Pancreas (tissue), 10 donors: ENCODE measurements at regions not wholly inside any gene's neighbourhood (a gene's known extent, or its start where the extent isn't known, plus 50 kb on each side); places are given as distances from the start of the nearest gene placed in this dataset.

Experiments used
- ATAC-seq, 4 donors: fragments of 200-7000 bp; cut with Tn5 transposase; one replicate each; pipeline versions ENCODE4 v1.8.0 to v1.9.1; 2020; ENCODE audit warnings: mild to moderate bottlenecking in 4 of 4, moderate library complexity in 4 of 4
- DNase-seq, 6 donors: peaks; one replicate each; pipeline ENCODE4 v3.0.0-alpha.2; 2020
- FAIRE-seq: peaks from 2 replicates; lab custom pipeline; 2012; peaks lifted over from hg19 to GRCh38; lab: Jason Lieb, UNC
- H3K27ac ChIP-seq, 4 donors: fragments of 200-600 bp; sonication (generic); 1 replicate in 3 of 4; 2 replicates in 1 of 4; pipeline versions ENCODE4 v1.5.0 to v1.8.0; 2020
- H3K27me3 ChIP-seq, 4 donors: fragments of 200-600 bp; one replicate each; pipeline ENCODE4 v1.8.0; 2021
- H3K36me3 ChIP-seq, 3 donors: fragments of 200-600 bp; sonication (generic) in 1 of 3; one replicate each; pipeline versions ENCODE4 v1.5.0 to v1.8.0; 2020 to 2021
- H3K4me1 ChIP-seq, 3 donors: fragments of 200-600 bp; one replicate each; pipeline ENCODE4 v1.8.0; 2021
- H3K4me3 ChIP-seq, 4 donors: fragments of 200-600 bp; sonication (generic) in 2 of 4; one replicate each; pipeline versions ENCODE4 v1.5.0 to v1.8.0; 2020 to 2021
- H3K9me3 ChIP-seq, 4 donors: fragments of 200-600 bp; one replicate each; pipeline ENCODE4 v1.8.0; 2021
- WGBS, 2 donors: extraction: QIAGEN DNeasy Blood & Tissue Kit; methylation state at CpG; one replicate each; pipeline ENCODE4 v1.1.7; 2013; 5-methylcytosine and 5-hydroxymethylcytosine counted together
- intact Hi-C, 3 donors: fragments of 100-400 bp; cut with DNase I; formaldehyde crosslinking; loops; one replicate each; pipeline versions ENCODE4 v1.11.1 to v1.14.2; 2022
- TF ChIP-seq, protein P1 (sequence below), 4 donors: fragments of 200-600 bp; sonication (generic) in 3 of 4; IDR thresholded peaks; one replicate each; pipeline versions ENCODE4 v1.5.0 to v1.8.0; 2021; ENCODE audit warnings: antibody characterized with exemption in 4 of 4
- donor health status: healthy with polysubstance abuse.
- donor health status: DM: no; HTN: no; CAD: no; lungs with moderate emphysema.
- donor health status: DM: no; HTN: no; CAD: no.
- donor health status: control.
- donor health status: control.
- donor health status: Bipolar disorder and iron deficiency.
- donor health status: DM: yes; HTN: yes; CAD: no.
- donor health status: DM: no; HTN: no; CAD: no.
- donor health status: DM: no; HTN: no; CAD: no.
- donor health status: DM: yes; HTN: yes; CAD: no.

DNA sequence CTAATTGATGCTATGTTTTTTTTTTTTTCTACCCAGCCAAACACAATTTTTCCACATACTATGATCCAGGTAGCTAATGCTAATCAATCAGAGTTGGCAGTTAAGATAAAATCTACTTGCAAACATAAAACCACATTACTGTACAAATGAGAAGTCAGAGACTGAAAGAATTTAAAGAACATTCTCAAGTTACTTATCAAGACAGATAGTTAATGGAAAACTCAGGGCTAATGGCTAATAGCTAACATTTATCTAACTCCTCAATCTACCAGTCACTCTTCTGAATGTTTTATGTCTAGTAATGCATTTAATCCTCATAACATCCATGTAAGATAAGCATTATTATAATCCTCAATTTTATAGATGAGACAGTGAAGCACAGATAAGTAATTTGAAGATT, 537.6 kb upstream of the SETBP1 start:
- no peak overlapping the region for H3K27ac ChIP-seq
- H3K9me3 ChIP-seq, result no peaks in the 10 kb centered on the region
- TF ChIP-seq, protein P1, sequence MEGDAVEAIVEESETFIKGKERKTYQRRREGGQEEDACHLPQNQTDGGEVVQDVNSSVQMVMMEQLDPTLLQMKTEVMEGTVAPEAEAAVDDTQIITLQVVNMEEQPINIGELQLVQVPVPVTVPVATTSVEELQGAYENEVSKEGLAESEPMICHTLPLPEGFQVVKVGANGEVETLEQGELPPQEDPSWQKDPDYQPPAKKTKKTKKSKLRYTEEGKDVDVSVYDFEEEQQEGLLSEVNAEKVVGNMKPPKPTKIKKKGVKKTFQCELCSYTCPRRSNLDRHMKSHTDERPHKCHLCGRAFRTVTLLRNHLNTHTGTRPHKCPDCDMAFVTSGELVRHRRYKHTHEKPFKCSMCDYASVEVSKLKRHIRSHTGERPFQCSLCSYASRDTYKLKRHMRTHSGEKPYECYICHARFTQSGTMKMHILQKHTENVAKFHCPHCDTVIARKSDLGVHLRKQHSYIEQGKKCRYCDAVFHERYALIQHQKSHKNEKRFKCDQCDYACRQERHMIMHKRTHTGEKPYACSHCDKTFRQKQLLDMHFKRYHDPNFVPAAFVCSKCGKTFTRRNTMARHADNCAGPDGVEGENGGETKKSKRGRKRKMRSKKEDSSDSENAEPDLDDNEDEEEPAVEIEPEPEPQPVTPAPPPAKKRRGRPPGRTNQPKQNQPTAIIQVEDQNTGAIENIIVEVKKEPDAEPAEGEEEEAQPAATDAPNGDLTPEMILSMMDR (IDR thresholded peaks at IDR 0.05), result no peak
- no peaks in the 10 kb centered on the region for H3K36me3 ChIP-seq
- intact Hi-C loops, result no loop called here
- no peaks in the 10 kb centered on the region for H3K4me1 ChIP-seq
- no peak for DNase-seq
- no peak for FAIRE-seq
- no peak overlapping the region for H3K4me3 ChIP-seq
- peak in 1 of 4 donors; percentile 56 for ATAC-seq
- H3K27me3 ChIP-seq, result no peaks in the 10 kb centered on the region

DNA sequence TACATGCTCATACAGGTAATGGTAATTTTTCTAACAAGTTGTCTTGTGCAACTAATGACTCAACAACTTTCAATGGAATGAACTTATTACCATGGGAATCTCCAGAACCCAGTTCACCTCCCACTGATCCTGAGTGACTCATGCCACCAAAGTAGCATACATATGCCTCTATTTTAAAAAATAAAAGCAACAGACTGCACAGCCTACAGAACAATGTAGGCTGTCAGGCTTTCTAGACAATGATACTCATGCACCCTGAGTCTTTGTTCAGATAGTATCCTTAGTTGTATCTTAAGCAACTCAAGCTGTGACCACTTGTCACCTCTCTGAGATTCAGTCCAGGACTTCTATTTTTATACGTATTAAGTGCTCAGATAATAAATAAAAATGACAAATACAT, 531.0 kb upstream of the SETBP1 start:
- Histone ChIP-seq H3K27ac (no peak overlapping the region), H3K36me3 (no peaks in the 10 kb centered on the region), H3K4me1 (no peaks in the 10 kb centered on the region), H3K9me3 (no peaks in the 10 kb centered on the region), H3K27me3 (no peaks in the 10 kb centered on the region), H3K4me3 (no peak overlapping the region)
- ATAC-seq (peak in 1 of 4 donors; percentile 20), DNase-seq (no peak), FAIRE-seq (no peak)
- intact Hi-C loops, result no loop called here
- 54 to 78% methylated on average over 1 of the region's 1 CpG for WGBS, 2 donors
- TF ChIP-seq, protein P1 (IDR thresholded peaks at IDR 0.05), result no peak

DNA sequence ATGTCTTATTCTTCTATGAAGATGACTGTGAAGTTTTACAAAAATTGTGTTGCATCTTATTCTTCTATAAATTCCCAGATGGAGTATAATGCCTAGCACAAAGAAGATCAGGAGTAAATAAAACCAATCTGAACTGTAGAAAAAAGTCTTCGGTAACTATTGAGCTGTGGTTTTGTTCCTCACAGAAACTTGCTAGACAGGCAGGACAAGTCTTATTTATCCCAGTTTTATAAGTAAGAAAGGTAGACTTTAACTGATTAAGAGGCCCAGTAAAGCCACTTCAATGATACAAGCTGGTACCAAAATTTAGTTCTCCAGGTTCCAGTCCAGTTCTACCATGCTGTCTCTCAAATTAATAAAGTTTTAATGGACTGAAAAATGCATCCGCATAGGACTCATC, 526.7 kb upstream of the SETBP1 start:
- 50 to 75% methylated on average over 2 of the region's 2 CpGs for WGBS, 2 donors
- Histone ChIP-seq H3K27me3 (no peaks in the 10 kb centered on the region), H3K4me3 (no peak overlapping the region), H3K27ac (no peak overlapping the region), H3K4me1 (no peaks in the 10 kb centered on the region), H3K9me3 (no peaks in the 10 kb centered on the region), H3K36me3 (no peaks in the 10 kb centered on the region)
- no peak for DNase-seq
- ATAC-seq, result no peak
- no peak for FAIRE-seq
- intact Hi-C loops, result no loop called here
- TF ChIP-seq, protein P1 (IDR thresholded peaks at IDR 0.05), result no peak

DNA sequence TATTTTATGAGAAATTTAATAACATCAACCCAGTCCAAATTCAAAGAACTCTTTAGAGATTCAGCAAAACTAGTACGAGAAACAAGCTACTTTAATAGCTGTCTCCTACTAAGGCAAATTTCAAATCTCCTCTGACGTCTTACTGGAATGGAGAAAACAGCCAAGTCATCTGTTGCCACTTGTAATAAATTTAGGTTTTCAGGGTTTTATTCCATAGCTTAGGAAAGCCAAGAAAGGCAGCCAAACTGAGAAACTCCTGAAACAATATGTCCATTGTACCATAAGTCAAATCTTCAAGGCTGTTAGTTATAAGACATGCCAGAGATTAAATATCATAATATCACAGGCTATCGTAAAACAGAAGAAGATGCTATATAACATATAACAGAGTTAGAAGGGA, 524.6 kb upstream of the SETBP1 start:
- FAIRE-seq, result no peak
- no peak for DNase-seq
- no peak for ATAC-seq
- 83 to 87% methylated on average over 3 of the region's 3 CpGs for WGBS, 2 donors
- Histone ChIP-seq H3K27me3 (no peaks in the 10 kb centered on the region), H3K27ac (no peak overlapping the region), H3K4me1 (no peaks in the 10 kb centered on the region), H3K36me3 (no peaks in the 10 kb centered on the region), H3K4me3 (no peak overlapping the region), H3K9me3 (no peaks in the 10 kb centered on the region)
- TF ChIP-seq, protein P1 (IDR thresholded peaks at IDR 0.05), result no peak
- intact Hi-C loops, result no loop called here

DNA sequence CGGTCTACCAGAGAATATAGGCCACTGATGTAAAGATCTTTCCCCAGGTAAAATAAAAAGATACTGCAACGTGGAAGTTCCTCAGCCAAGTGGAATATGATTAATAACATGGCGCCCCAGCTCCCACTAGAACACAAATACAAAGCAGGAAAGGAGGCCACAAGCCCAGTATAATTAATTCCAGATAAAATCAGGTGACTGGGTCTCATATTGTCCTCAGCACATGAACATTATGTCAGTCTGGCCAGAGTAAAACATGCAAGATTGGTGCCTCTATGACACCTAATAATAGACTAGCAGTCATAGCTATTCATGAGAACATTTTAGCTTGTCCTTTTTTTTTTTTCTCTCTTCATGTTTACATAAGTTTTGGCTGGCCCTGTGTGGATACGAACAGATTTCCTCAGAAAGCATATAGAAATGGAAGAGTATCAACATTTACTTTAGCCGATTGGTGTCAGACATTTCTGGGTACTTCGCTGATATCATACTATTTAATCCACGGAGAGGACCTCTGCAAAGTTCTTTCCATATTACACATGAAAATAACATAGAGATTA, 523.8 kb upstream of the SETBP1 start:
- TF ChIP-seq, protein P1 (IDR thresholded peaks at IDR 0.05), result no peak
- DNase-seq, result no peak
- no peak for FAIRE-seq

More for the DNA sequence above, 523.8 kb upstream of the SETBP1 start:
- 55 to 58% methylated on average over 7 of the region's 7 CpGs for WGBS, 2 donors
- H3K27ac ChIP-seq, result no peak overlapping the region
- H3K4me1 ChIP-seq, result no peaks in the 10 kb centered on the region
- no peaks in the 10 kb centered on the region for H3K36me3 ChIP-seq
- no peak for ATAC-seq
- H3K9me3 ChIP-seq, result no peaks in the 10 kb centered on the region
- H3K4me3 ChIP-seq, result no peak overlapping the region
- intact Hi-C loops, result no loop called here
- no peaks in the 10 kb centered on the region for H3K27me3 ChIP-seq
